Activated T-helper 17 cell treated with anti-CD3 and anti-CD28 coated beads, Interleukin-2, amount 50 U/mL, for 72 hours (primary cell): ENCODE measurements at regions not wholly inside any gene's neighbourhood (a gene's known extent, or its start where the extent isn't known, plus 50 kb on each side); places are given as distances from the start of the nearest gene placed in this dataset.

Source experiments
- ATAC-seq: fragments of 150-1000 bp; cut with Tn5 transposase; replicated peaks from 2 replicates; pipeline ENCODE4 v1.10.0; 2021; ENCODE audit warnings: mild to moderate bottlenecking, moderate library complexity
- H3K27ac Mint-ChIP-seq: one replicate; pipeline ENCODE4 v1.8.0; 2022; ENCODE audit warnings: mixed read lengths
- H3K27me3 Mint-ChIP-seq: one replicate; pipeline ENCODE4 v1.8.0; 2022; ENCODE audit warnings: mixed read lengths
- H3K36me3 Mint-ChIP-seq: one replicate; pipeline ENCODE4 v1.8.0; 2022; ENCODE audit warnings: low read depth, mild to moderate bottlenecking, mixed read lengths
- H3K4me1 Mint-ChIP-seq: one replicate; pipeline ENCODE4 v1.8.0; 2022; ENCODE audit warnings: mixed read lengths
- H3K4me3 Mint-ChIP-seq: one replicate; pipeline ENCODE4 v1.8.0; 2022; ENCODE audit warnings: mild to moderate bottlenecking, mixed read lengths
- H3K9me3 Mint-ChIP-seq: one replicate; pipeline ENCODE4 v1.8.0; 2022; ENCODE audit warnings: mixed read lengths

DNA sequence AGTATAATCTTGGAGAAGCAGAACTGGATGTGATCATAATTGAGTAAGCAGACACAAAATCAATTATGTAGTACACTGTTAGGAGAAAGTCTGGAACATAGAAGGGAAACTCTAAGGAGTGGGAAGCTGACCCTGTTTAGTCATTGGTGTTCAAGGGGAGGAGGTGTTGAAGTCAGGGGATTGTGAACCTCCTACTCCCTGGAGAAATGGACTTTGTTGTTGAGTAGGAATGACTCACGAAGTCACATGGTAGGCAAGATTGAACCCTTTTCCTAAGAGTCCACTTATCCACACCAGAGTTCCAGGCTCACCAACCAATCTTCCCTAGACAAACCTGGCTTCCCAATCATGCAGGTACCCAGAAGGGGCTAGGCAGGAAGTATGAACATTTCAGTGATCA is 81.0 kb upstream of the BCL11A start:
- H3K36me3 Mint-ChIP-seq, result no peaks in the 10 kb centered on the region
- no peak for ATAC-seq
- no peaks in the 10 kb centered on the region for H3K4me1 Mint-ChIP-seq
- no peak overlapping the region for H3K27ac Mint-ChIP-seq
- H3K9me3 Mint-ChIP-seq, result no peaks in the 10 kb centered on the region
- H3K4me3 Mint-ChIP-seq, result no peak overlapping the region
- H3K27me3 Mint-ChIP-seq, result peaks cover 41% of the 10 kb centered on the region

GRCh38 chr2:60641811-60642788 is 88.6 kb upstream of the BCL11A start:
- H3K4me1 Mint-ChIP-seq, result no peaks in the 10 kb centered on the region
- H3K27ac Mint-ChIP-seq, result no peak overlapping the region
- ATAC-seq, result peak; percentile 35
- H3K4me3 Mint-ChIP-seq, result no peak overlapping the region
- no peaks in the 10 kb centered on the region for H3K36me3 Mint-ChIP-seq
- no peaks in the 10 kb centered on the region for H3K9me3 Mint-ChIP-seq
- H3K27me3 Mint-ChIP-seq, result peaks cover 16% of the 10 kb centered on the region

GRCh38 chr2:60643747-60644146 is 90.3 kb upstream of the BCL11A start:
- no peaks in the 10 kb centered on the region for H3K36me3 Mint-ChIP-seq
- no peaks in the 10 kb centered on the region for H3K9me3 Mint-ChIP-seq
- H3K27ac Mint-ChIP-seq, result no peak overlapping the region
- peaks cover 12% of the 10 kb centered on the region for H3K27me3 Mint-ChIP-seq
- no peaks in the 10 kb centered on the region for H3K4me1 Mint-ChIP-seq
- no peak overlapping the region for H3K4me3 Mint-ChIP-seq
- no peak for ATAC-seq

DNA sequence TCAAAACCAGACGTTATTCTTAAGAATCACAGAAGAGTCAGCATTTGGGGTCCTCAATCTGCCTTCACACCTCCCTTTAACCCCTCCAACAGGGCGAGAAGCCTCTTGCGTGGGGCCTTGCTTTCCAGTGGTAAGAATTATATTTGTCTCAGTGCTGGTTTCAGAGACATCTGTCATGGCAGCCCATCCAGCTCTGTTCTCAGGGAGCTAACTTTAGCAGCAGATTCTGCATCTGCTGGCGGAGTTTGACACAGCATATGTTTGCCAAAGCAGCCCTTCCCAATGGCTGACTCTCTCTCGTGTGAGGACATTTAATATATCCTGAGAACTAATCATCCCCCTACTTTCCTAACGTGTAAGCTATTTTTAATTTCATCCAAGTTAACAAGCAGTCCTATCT is 91.5 kb upstream of the BCL11A start:
- no peak overlapping the region for H3K4me3 Mint-ChIP-seq
- no peak for ATAC-seq
- no peaks in the 10 kb centered on the region for H3K4me1 Mint-ChIP-seq
- H3K27ac Mint-ChIP-seq, result no peak overlapping the region
- H3K36me3 Mint-ChIP-seq, result no peaks in the 10 kb centered on the region
- no peaks in the 10 kb centered on the region for H3K9me3 Mint-ChIP-seq
- H3K27me3 Mint-ChIP-seq, result peaks cover 9% of the 10 kb centered on the region

DNA sequence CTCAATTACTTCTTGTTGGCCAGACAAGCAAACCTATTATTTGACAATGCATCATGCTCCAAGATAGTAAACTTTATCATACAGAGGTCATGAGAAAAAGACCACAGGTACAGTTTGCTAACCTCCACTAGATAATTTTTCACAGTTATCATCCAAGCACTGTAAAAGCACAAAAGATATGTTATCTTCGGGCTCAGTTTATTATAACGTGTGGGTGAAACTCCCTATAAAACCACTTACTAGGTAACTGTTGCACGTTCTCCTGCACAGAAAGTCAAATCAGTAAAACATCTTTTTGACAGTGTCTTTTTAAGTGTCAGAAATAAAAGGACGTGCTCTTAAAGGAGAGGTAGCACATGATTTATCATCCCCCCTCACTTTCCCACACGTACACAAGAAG is 94.7 kb upstream of the BCL11A start:
- no peak overlapping the region for H3K4me3 Mint-ChIP-seq
- H3K27ac Mint-ChIP-seq, result no peak overlapping the region
- no peaks in the 10 kb centered on the region for H3K9me3 Mint-ChIP-seq
- H3K27me3 Mint-ChIP-seq, result peaks cover 9% of the 10 kb centered on the region
- ATAC-seq, result no peak
- H3K4me1 Mint-ChIP-seq, result no peaks in the 10 kb centered on the region
- no peaks in the 10 kb centered on the region for H3K36me3 Mint-ChIP-seq

- H3K4me3 Mint-ChIP-seq, result no peak overlapping the region
- ATAC-seq, result no peak
- H3K4me1 Mint-ChIP-seq, result no peaks in the 10 kb centered on the region
- H3K36me3 Mint-ChIP-seq, result no peaks in the 10 kb centered on the region
- H3K27me3 Mint-ChIP-seq, result peaks cover 4% of the 10 kb centered on the region
- H3K9me3 Mint-ChIP-seq, result no peaks in the 10 kb centered on the region
- no peak overlapping the region for H3K27ac Mint-ChIP-seq
These were observed 96.3 kb upstream of the BCL11A start for GRCh38 chr2:60649721-60650120.

GRCh38 chr2:60652832-60653340 is 99.4 kb upstream of the BCL11A start:
- ATAC-seq, result no peak
- no peaks in the 10 kb centered on the region for H3K36me3 Mint-ChIP-seq
- H3K4me3 Mint-ChIP-seq, result no peak overlapping the region
- H3K27me3 Mint-ChIP-seq, result peaks cover 4% of the 10 kb centered on the region
- no peaks in the 10 kb centered on the region for H3K9me3 Mint-ChIP-seq
- no peaks in the 10 kb centered on the region for H3K4me1 Mint-ChIP-seq
- H3K27ac Mint-ChIP-seq, result no peak overlapping the region

- Mint-ChIP-seq H3K27ac (no peak overlapping the region), H3K4me1 (no peaks in the 10 kb centered on the region), H3K4me3 (no peak overlapping the region), H3K9me3 (no peaks in the 10 kb centered on the region), H3K27me3 (peaks cover 19% of the 10 kb centered on the region), H3K36me3 (no peaks in the 10 kb centered on the region)
- no peak for ATAC-seq
These were observed 98.4 kb upstream of the PAPOLG start for GRCh38 chr2:60657673-60658072.

- Mint-ChIP-seq H3K36me3 (no peaks in the 10 kb centered on the region), H3K27ac (no peak overlapping the region), H3K27me3 (peaks cover 20% of the 10 kb centered on the region), H3K4me1 (no peaks in the 10 kb centered on the region), H3K4me3 (no peak overlapping the region), H3K9me3 (no peaks in the 10 kb centered on the region)
- ATAC-seq, result no peak
These were observed 97.0 kb upstream of the PAPOLG start for GRCh38 chr2:60659026-60659425.

DNA sequence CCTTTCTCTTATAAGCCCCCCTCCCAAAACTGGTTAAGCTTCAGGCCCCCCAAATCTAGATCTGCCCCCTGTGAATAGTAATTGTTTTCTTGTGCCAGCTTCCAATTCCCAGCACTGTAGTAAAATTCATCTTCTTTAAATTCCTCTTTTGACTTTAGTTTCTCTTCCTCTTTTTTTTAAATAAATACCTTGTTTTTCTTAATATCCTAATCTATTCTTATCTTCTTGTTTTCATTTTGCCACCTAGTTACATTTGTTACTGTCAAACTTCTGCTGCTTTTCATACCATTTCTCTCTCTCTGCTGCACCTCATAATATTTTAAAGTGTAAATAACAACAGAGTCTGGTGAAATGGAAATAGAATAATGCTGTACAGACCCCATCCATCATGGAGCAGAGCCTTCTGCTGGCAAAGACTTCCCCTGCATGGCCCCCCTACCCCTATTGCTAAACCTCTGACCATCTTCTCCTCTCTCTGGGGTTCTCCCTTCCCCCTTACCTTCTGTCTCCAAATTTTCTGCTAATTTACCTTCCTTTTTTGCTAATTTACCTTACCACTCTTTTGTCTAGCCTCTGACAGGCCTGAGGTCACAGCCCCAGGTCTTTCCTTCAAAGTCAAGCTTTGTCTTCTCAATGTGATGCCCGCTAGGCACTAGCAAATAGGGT is 94.9 kb upstream of the PAPOLG start:
- Mint-ChIP-seq H3K27ac (no peak overlapping the region), H3K9me3 (no peaks in the 10 kb centered on the region), H3K4me1 (no peaks in the 10 kb centered on the region), H3K4me3 (no peak overlapping the region), H3K27me3 (peaks cover 27% of the 10 kb centered on the region), H3K36me3 (no peaks in the 10 kb centered on the region)
- ATAC-seq, result no peak

DNA sequence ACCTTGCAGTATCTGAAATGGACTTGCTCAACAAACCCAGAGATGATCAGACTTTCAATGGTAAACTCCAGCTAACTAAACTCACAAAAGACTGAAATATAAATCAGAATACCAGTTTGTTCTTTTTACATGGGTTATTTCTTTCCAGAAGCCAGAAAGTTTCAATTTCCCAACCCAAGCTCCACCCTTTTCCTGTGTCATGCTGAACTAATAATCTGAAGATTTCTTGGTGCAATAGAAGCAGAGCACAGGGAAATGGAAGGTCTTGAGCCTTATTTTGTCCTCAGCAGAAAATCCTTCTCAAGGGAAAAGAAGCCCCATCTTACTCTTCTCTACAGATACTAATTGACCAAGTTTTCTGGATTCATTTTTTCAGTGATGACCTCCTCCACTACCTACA is 93.3 kb upstream of the PAPOLG start:
- Mint-ChIP-seq H3K9me3 (no peaks in the 10 kb centered on the region), H3K27me3 (peaks cover 27% of the 10 kb centered on the region), H3K36me3 (no peaks in the 10 kb centered on the region), H3K27ac (no peak overlapping the region), H3K4me1 (no peaks in the 10 kb centered on the region), H3K4me3 (no peak overlapping the region)
- ATAC-seq, result no peak

DNA sequence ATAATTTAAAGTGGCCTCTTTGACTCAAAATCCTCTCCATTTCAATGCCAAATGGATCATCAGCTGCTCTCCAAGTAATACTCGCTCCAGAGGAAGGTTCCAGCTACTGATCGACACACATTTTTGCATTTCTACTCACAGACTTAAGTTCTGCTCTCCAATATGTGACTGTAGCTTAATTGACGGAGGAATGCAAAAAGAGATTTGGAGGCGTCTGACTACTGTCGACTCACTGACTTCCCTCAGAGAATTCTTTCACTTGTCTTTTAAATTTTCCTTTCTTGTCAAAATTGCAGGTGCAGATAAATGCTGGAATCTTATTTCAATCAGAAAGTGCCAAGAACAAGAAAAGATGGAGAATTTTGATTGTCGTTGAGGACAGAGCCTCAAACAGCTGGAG is 84.1 kb upstream of the PAPOLG start:
- Mint-ChIP-seq H3K36me3 (no peaks in the 10 kb centered on the region), H3K27me3 (no peaks in the 10 kb centered on the region), H3K9me3 (no peaks in the 10 kb centered on the region), H3K4me1 (no peaks in the 10 kb centered on the region), H3K4me3 (no peak overlapping the region), H3K27ac (no peak overlapping the region)
- ATAC-seq, result no peak

DNA sequence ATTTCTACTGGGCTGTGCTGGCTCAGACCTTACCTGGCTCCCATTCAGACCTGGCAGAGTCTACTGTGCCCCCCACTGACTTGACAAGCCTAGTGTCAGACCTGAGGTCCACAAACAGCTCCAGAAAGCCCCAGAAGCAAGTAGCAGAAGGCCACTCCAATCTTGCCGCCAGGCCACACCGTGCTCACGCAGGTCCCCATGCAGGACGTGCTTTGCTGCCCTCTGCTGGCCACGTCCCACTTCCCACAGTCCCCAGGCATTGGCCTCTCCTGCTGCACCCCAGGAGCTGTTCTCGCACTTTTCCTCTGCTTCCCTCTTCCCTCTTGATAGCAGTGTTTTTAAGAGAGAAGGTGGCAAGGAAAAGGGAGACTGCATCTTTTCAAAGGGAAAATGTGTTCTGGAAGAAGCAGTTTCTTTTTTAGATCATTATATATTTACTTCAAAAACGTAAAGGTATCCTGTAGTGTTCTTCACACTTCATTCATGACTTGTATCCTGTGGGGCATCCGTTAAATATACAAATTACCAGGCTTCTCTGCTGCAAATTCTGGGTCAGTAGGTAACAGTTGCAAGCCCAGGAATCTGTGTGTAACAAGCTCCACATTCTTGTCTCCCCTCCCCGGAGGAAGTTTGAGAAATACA is 81.4 kb upstream of the PAPOLG start:
- Mint-ChIP-seq H3K4me1 (no peaks in the 10 kb centered on the region), H3K9me3 (no peaks in the 10 kb centered on the region), H3K27me3 (peaks cover 4% of the 10 kb centered on the region), H3K4me3 (no peak overlapping the region), H3K27ac (no peak overlapping the region), H3K36me3 (no peaks in the 10 kb centered on the region)
- peak; percentile 99 for ATAC-seq

- ATAC-seq, result no peak
These were observed 80.8 kb upstream of the PAPOLG start for GRCh38 chr2:60675301-60675700.

More at GRCh38 chr2:60675301-60675700, 80.8 kb upstream of the PAPOLG start:
- no peaks in the 10 kb centered on the region for H3K4me1 Mint-ChIP-seq
- H3K27me3 Mint-ChIP-seq, result peaks cover 9% of the 10 kb centered on the region
- H3K36me3 Mint-ChIP-seq, result no peaks in the 10 kb centered on the region
- H3K9me3 Mint-ChIP-seq, result no peaks in the 10 kb centered on the region
- no peak overlapping the region for H3K4me3 Mint-ChIP-seq
- H3K27ac Mint-ChIP-seq, result no peak overlapping the region
